ENCODE measurements at regions not wholly inside any gene's neighbourhood (a gene's known extent, or its start where the extent isn't known, plus 50 kb on each side); places are given as distances from the start of the nearest gene placed in this dataset.
A peak's percentile ranks its signal among the peaks of the same experiment; 100 is the strongest.

GRCh38 chr10:18793951-18794350 is 134.7 kb downstream of the ARL5B start:
- H4K5ac ChIP-seq (ENCODE audit: low read length), result no peak overlapping the region
- no peak overlapping the region for H3K23ac ChIP-seq (ENCODE audit: low read length)
- H3K4me2 ChIP-seq (ENCODE audit: low read length), result no peak overlapping the region
- H3K36me3 ChIP-seq (ENCODE audit: control insufficient read depth, insufficient read depth, low read length), result no peaks in the 10 kb centered on the region
- no peak overlapping the region for H2BK5ac ChIP-seq (ENCODE audit: low read length)
- H3K9ac ChIP-seq (ENCODE audit: low read length), result no peak overlapping the region
- H3K27ac ChIP-seq (ENCODE audit: low read depth, low read length), result no peak overlapping the region
- no peaks in the 10 kb centered on the region for H3K27me3 ChIP-seq (ENCODE audit: insufficient read depth, low read length, poor library complexity)
- no peak overlapping the region for H2BK120ac ChIP-seq (ENCODE audit: low read depth, low read length)
- WGBS (ENCODE audit: extremely low coverage, insufficient coverage, low lambda C conversion rate), result no CpG with 5 or more reads among the region's 3 CpGs
- H3K79me1 ChIP-seq (ENCODE audit: low read length), result no peaks in the 10 kb centered on the region
- H2AK5ac ChIP-seq (ENCODE audit: low read length), result no peak overlapping the region
- no peak overlapping the region for H3K56ac ChIP-seq (ENCODE audit: low read length)
- H4K8ac ChIP-seq (ENCODE audit: low read depth, low read length), result no peak overlapping the region
- no peak overlapping the region for H3K4me3 ChIP-seq (ENCODE audit: low read length)
- no peak overlapping the region for H3K18ac ChIP-seq (ENCODE audit: low read length)
- no peaks in the 10 kb centered on the region for H3K79me2 ChIP-seq (ENCODE audit: control insufficient read depth, insufficient read depth, low read length)
- H3K4me1 ChIP-seq (ENCODE audit: control insufficient read depth, low read depth, low read length), result no peaks in the 10 kb centered on the region
- H3K4ac ChIP-seq (ENCODE audit: low read depth, low read length), result no peak overlapping the region
- peak; percentile 33 for DNase-seq
- no peak overlapping the region for H2BK15ac ChIP-seq (replicated peaks; ENCODE audit: low read depth)

GRCh38 chr10:18795549-18795948 is 136.3 kb downstream of the ARL5B start:
- H2AK5ac ChIP-seq (ENCODE audit: low read length), result no peak overlapping the region

GRCh38 chr10:18797286-18797685 is 138.1 kb downstream of the ARL5B start:
- H3K9ac ChIP-seq (ENCODE audit: low read length), result no peak overlapping the region
- H2BK120ac ChIP-seq (ENCODE audit: low read depth, low read length), result no peak overlapping the region
- H3K18ac ChIP-seq (ENCODE audit: low read length), result no peak overlapping the region
- no peak for DNase-seq
- no peak overlapping the region for H4K5ac ChIP-seq (ENCODE audit: low read length)
- H3K23ac ChIP-seq (ENCODE audit: low read length), result no peak overlapping the region
- no peak overlapping the region for H2AK5ac ChIP-seq (ENCODE audit: low read length)
- no peaks in the 10 kb centered on the region for H3K36me3 ChIP-seq (ENCODE audit: control insufficient read depth, insufficient read depth, low read length)
- no peak overlapping the region for H3K27ac ChIP-seq (ENCODE audit: low read depth, low read length)
- H4K8ac ChIP-seq (ENCODE audit: low read depth, low read length), result no peak overlapping the region
- H2BK15ac ChIP-seq (replicated peaks; ENCODE audit: low read depth), result no peak overlapping the region
- H3K4ac ChIP-seq (ENCODE audit: low read depth, low read length), result no peak overlapping the region
- no peaks in the 10 kb centered on the region for H3K79me2 ChIP-seq (ENCODE audit: control insufficient read depth, insufficient read depth, low read length)
- H3K79me1 ChIP-seq (ENCODE audit: low read length), result no peaks in the 10 kb centered on the region
- no peak overlapping the region for H2BK5ac ChIP-seq (ENCODE audit: low read length)
- WGBS (ENCODE audit: extremely low coverage, insufficient coverage, low lambda C conversion rate), result no CpG with 5 or more reads among the region's 3 CpGs
- no peaks in the 10 kb centered on the region for H3K27me3 ChIP-seq (ENCODE audit: insufficient read depth, low read length, poor library complexity)
- H3K4me2 ChIP-seq (ENCODE audit: low read length), result no peak overlapping the region
- H3K4me1 ChIP-seq (ENCODE audit: control insufficient read depth, low read depth, low read length), result no peaks in the 10 kb centered on the region
- H3K4me3 ChIP-seq (ENCODE audit: low read length), result no peak overlapping the region
- no peak overlapping the region for H3K56ac ChIP-seq (ENCODE audit: low read length)

More at GRCh38 chr10:18795549-18795948, 136.3 kb downstream of the ARL5B start:
- Histone ChIP-seq H3K4me1 (ENCODE audit: control insufficient read depth, low read depth, low read length) (no peaks in the 10 kb centered on the region), H2BK120ac (ENCODE audit: low read depth, low read length) (no peak overlapping the region), H3K9ac (ENCODE audit: low read length) (no peak overlapping the region), H3K36me3 (ENCODE audit: control insufficient read depth, insufficient read depth, low read length) (no peaks in the 10 kb centered on the region), H2BK15ac (replicated peaks; ENCODE audit: low read depth) (no peak overlapping the region), H3K56ac (ENCODE audit: low read length) (no peak overlapping the region), H4K8ac (ENCODE audit: low read depth, low read length) (no peak overlapping the region), H3K18ac (ENCODE audit: low read length) (no peak overlapping the region), H3K27me3 (ENCODE audit: insufficient read depth, low read length, poor library complexity) (no peaks in the 10 kb centered on the region), H4K5ac (ENCODE audit: low read length) (no peak overlapping the region), H3K79me1 (ENCODE audit: low read length) (no peaks in the 10 kb centered on the region), H3K27ac (ENCODE audit: low read depth, low read length) (no peak overlapping the region), H3K23ac (ENCODE audit: low read length) (no peak overlapping the region), H3K4me2 (ENCODE audit: low read length) (no peak overlapping the region), H3K4me3 (ENCODE audit: low read length) (no peak overlapping the region), H2BK5ac (ENCODE audit: low read length) (no peak overlapping the region), H3K4ac (ENCODE audit: low read depth, low read length) (no peak overlapping the region), H3K79me2 (ENCODE audit: control insufficient read depth, insufficient read depth, low read length) (no peaks in the 10 kb centered on the region)
- DNase-seq, result no peak
- no CpG with 5 or more reads among the region's 3 CpGs for WGBS (ENCODE audit: extremely low coverage, insufficient coverage, low lambda C conversion rate)

- no peak overlapping the region for H3K56ac ChIP-seq (ENCODE audit: low read length)
- no peak overlapping the region for H3K18ac ChIP-seq (ENCODE audit: low read length)
- H3K36me3 ChIP-seq (ENCODE audit: control insufficient read depth, insufficient read depth, low read length), result no peaks in the 10 kb centered on the region
- H2BK5ac ChIP-seq (ENCODE audit: low read length), result no peak overlapping the region
- no peak overlapping the region for H3K4me3 ChIP-seq (ENCODE audit: low read length)
- no peak overlapping the region for H2BK120ac ChIP-seq (ENCODE audit: low read depth, low read length)
- no peaks in the 10 kb centered on the region for H3K27me3 ChIP-seq (ENCODE audit: insufficient read depth, low read length, poor library complexity)
- no CpG with 5 or more reads among the region's 2 CpGs for WGBS (ENCODE audit: extremely low coverage, insufficient coverage, low lambda C conversion rate)
- no peaks in the 10 kb centered on the region for H3K79me1 ChIP-seq (ENCODE audit: low read length)
- H3K79me2 ChIP-seq (ENCODE audit: control insufficient read depth, insufficient read depth, low read length), result no peaks in the 10 kb centered on the region
- no peak overlapping the region for H4K5ac ChIP-seq (ENCODE audit: low read length)
- no peak overlapping the region for H4K8ac ChIP-seq (ENCODE audit: low read depth, low read length)
- DNase-seq, result peak; percentile 49
- H3K4me2 ChIP-seq (ENCODE audit: low read length), result no peak overlapping the region
- H3K9ac ChIP-seq (ENCODE audit: low read length), result no peak overlapping the region
- H2BK15ac ChIP-seq (replicated peaks; ENCODE audit: low read depth), result no peak overlapping the region
- no peak overlapping the region for H3K23ac ChIP-seq (ENCODE audit: low read length)
- H3K27ac ChIP-seq (ENCODE audit: low read depth, low read length), result no peak overlapping the region
- H2AK5ac ChIP-seq (ENCODE audit: low read length), result no peak overlapping the region
- no peaks in the 10 kb centered on the region for H3K4me1 ChIP-seq (ENCODE audit: control insufficient read depth, low read depth, low read length)
- H3K4ac ChIP-seq (ENCODE audit: low read depth, low read length), result no peak overlapping the region
Observed at GRCh38 chr10:18822156-18822555, 162.9 kb downstream of the ARL5B start.

- DNase-seq, result no peak
- Histone ChIP-seq H3K4me2 (ENCODE audit: low read length) (no peak overlapping the region), H3K56ac (ENCODE audit: low read length) (no peak overlapping the region), H3K79me1 (ENCODE audit: low read length) (no peaks in the 10 kb centered on the region), H3K9ac (ENCODE audit: low read length) (no peak overlapping the region), H3K4me1 (ENCODE audit: control insufficient read depth, low read depth, low read length) (no peaks in the 10 kb centered on the region), H3K18ac (ENCODE audit: low read length) (no peak overlapping the region), H4K8ac (ENCODE audit: low read depth, low read length) (no peak overlapping the region), H3K4ac (ENCODE audit: low read depth, low read length) (no peak overlapping the region), H4K5ac (ENCODE audit: low read length) (no peak overlapping the region), H3K27me3 (ENCODE audit: insufficient read depth, low read length, poor library complexity) (no peaks in the 10 kb centered on the region), H3K79me2 (ENCODE audit: control insufficient read depth, insufficient read depth, low read length) (no peaks in the 10 kb centered on the region), H3K4me3 (ENCODE audit: low read length) (no peak overlapping the region), H3K36me3 (ENCODE audit: control insufficient read depth, insufficient read depth, low read length) (no peaks in the 10 kb centered on the region), H3K23ac (ENCODE audit: low read length) (no peak overlapping the region), H2BK15ac (replicated peaks; ENCODE audit: low read depth) (no peak overlapping the region), H2BK5ac (ENCODE audit: low read length) (no peak overlapping the region), H3K27ac (ENCODE audit: low read depth, low read length) (no peak overlapping the region), H2BK120ac (ENCODE audit: low read depth, low read length) (no peak overlapping the region), H2AK5ac (ENCODE audit: low read length) (no peak overlapping the region)
- WGBS (ENCODE audit: extremely low coverage, insufficient coverage, low lambda C conversion rate), result no CpG with 5 or more reads among the region's 2 CpGs
Observed at GRCh38 chr10:18829259-18829658, 170.0 kb downstream of the ARL5B start.

GRCh38 chr10:18830277-18830676 is 171.0 kb downstream of the ARL5B start:
- Histone ChIP-seq H2AK5ac (ENCODE audit: low read length) (no peak overlapping the region), H3K27ac (ENCODE audit: low read depth, low read length) (no peak overlapping the region), H3K23ac (ENCODE audit: low read length) (no peak overlapping the region), H3K18ac (ENCODE audit: low read length) (no peak overlapping the region), H2BK5ac (ENCODE audit: low read length) (no peak overlapping the region), H3K4ac (ENCODE audit: low read depth, low read length) (no peak overlapping the region), H3K56ac (ENCODE audit: low read length) (no peak overlapping the region), H3K4me3 (ENCODE audit: low read length) (no peak overlapping the region), H2BK15ac (replicated peaks; ENCODE audit: low read depth) (no peak overlapping the region), H3K79me1 (ENCODE audit: low read length) (no peaks in the 10 kb centered on the region), H3K36me3 (ENCODE audit: control insufficient read depth, insufficient read depth, low read length) (no peaks in the 10 kb centered on the region), H4K8ac (ENCODE audit: low read depth, low read length) (no peak overlapping the region), H4K5ac (ENCODE audit: low read length) (no peak overlapping the region), H3K4me2 (ENCODE audit: low read length) (no peak overlapping the region), H3K9ac (ENCODE audit: low read length) (no peak overlapping the region), H3K4me1 (ENCODE audit: control insufficient read depth, low read depth, low read length) (no peaks in the 10 kb centered on the region), H3K79me2 (ENCODE audit: control insufficient read depth, insufficient read depth, low read length) (no peaks in the 10 kb centered on the region), H2BK120ac (ENCODE audit: low read depth, low read length) (no peak overlapping the region), H3K27me3 (ENCODE audit: insufficient read depth, low read length, poor library complexity) (no peaks in the 10 kb centered on the region)
- no peak for DNase-seq
- WGBS (ENCODE audit: extremely low coverage, insufficient coverage, low lambda C conversion rate), result no CpG with 5 or more reads among the region's 2 CpGs
